Stimulated activated CD8-positive, alpha-beta memory T cell treated with anti-CD3 and anti-CD28 coated beads, Interleukin-4, amount 100 ng/mL, for 48 hours (primary cell): ENCODE measurements at regions not wholly inside any gene's neighbourhood (a gene's known extent, or its start where the extent isn't known, plus 50 kb on each side); places are given as distances from the start of the nearest gene placed in this dataset.
"Not testable (repeated sequence)": the region's sequence is repeated elsewhere in the genome, so short reads cannot be mapped to it uniquely, and the experiment has no call there.

Experiments used
- DNase-seq: peaks from one replicate; pipeline ENCODE4 v3.0.0-alpha.2; 2020

DNA sequence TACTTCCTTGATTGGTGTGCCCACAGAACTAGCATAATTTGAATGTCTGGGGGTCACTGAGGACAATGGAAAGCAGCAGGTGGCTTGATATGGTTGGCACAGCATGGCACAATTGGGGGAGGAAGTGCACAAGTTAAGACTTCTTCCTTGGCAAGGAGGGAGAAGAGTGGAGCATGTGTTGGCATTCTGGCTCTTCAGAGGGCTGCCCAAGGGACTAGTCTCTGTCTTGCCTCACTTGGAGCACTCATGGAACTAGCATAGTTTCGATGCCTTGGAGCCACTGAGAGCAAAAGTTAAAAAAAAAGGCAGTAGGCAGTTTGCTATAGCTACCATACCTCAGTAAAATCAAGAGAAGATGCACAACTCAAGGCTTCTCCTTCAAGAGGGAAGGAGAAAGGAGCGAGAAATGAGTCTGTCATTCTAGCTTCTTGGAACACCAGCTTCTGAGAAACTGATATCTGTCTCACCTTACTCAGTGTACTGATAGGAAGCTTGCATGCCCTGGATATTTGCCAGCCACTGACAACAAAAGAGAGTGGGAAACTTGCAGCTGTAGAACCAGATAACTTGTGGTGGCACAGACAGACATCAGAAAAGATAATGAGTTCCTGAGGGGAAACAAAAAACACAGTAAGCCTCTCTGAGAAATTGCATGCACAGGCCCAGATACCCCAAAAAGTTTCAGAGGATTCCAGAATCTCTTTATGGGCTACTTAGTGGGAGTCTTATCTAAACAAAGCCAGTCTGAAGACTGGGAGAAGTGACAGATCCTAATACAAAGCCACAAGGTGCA, 207.5 kb upstream of the SAMSN1 start:
- DNase-seq: no peak

DNA sequence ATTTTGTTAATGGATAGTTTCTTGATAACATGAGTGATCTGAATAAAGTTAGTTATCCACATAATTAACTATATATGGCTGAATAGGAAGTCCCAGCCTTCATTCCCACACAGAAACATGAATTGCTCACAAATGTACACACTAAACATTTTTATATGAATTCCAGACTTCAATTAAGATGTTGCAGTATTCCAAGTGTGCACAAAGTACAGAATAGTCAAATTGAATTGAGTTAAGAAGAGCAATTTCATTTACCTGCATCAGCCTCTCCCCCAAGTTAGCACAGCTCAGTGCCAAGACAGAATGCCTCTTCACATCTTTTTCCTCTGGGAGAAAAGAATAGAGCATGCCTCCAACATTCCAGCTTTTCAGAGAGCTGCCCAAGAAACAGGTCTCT, 207.0 kb upstream of the SAMSN1 start:
- DNase-seq: no peak

DNA sequence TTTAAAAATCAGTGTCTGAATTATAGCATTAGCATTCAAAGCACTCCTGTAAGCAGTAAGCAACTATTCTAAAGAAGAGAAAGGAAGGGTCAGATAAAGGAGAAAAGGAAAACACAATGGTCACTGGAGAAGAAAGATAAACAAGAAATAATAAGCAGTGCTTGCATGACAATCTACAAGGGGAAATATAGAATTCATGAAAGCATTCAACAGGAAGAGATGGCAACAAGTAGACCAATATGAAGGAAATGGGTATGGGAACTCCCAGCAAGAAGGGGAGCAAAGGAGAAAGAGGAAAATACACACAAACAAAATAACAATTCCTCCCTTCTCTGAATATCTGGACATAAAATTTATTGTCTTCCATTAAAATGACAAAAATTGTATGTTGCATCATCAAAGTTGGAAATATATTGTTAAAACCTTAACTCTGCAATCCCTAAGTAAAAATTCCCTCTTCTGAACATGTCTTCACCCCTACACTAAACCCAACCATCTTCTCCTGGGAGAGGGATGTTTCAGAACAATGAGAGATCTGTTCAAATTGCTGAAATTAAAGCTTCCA, 206.3 kb upstream of the SAMSN1 start:
- no peak for DNase-seq

DNA sequence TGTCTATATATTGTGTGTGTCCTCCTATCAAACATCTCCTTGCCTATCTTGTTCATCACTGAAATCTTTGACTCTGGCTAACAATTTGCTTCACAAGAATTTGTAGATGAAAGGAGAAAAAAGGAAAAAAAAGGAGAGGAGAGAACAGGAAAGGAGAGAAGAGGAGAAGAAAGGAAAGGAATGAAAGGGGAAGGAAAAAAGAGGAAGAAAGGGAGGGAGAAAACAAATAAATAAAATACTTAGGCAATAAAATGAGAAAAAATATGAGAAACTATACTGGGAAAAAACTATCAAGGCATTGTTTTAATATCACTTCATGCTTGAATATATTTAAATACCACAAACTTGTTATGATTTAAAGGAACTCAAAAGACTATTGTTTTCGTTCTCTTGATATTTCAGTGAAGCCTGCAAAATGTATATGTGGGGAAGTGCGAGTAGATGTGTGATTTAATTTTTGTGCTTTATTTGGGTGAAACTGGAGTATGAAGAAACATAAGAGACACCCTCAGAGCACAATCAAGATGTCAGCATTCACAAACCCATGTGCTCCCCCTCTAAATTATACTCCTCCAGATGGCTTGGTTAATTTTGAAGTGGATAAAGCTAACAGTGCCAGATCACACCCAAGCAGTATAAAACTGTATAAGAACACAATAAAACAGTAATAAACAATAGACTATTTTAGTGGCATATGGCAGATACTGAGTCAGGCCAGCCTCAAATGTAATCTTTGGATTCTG, 205.7 kb upstream of the SAMSN1 start:
- no peak for DNase-seq

DNA sequence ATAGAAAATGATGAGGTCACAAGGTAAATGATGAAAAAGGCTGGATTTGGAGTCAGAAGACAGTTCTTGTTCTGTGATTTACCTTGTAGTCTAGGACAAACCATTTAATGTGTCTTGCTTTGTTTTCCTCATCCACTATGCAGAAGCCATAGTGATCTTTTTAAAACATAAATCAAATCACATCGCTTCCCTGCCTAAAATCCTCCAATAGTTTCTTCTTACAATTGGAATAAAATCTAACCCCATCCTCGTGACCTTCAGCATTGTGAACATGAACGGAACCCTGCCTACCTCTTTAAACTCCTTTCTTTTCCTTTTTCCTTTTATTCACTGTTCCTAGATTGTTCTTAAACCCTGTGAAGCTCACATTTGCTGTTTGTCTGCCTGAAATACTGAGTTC, 204.9 kb upstream of the SAMSN1 start:
- DNase-seq: no peak

DNA sequence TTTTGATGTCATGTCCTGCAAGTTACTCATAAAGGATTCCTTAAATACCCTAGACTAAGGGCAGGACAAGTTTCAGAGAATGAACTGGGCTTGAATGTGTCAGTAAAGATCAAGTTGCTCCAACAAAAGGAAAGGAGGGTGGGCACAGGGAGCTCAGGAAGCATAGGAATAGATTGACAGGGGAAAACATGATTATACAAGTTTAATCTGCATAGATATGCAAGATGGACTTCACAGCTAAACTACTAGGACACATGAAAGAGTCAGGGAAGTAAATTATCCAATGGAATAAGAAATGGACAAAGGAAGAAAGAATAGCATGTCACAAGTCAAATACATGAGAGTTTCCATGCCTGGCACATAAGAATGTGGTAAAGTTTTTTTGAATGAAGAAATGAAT, 203.9 kb upstream of the SAMSN1 start:
- no peak for DNase-seq

DNA sequence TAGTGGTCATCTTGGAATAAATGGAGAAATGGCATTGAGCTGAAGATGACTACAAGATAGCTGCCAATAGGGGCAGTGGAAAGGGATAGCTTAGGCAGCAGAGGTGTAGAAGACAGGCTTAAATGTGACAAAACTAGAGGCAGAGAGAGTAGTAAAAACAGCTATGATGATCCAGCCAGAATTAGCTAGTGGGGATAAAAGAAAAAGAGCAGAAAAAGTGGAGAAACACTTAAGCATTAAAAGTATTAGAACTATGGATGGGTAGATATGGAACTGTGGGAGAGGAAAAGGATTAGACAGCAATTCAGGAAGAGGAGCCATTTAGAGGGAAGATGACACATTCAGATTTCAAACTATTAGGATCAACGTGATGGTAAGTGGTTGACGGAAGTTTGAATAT, 202.5 kb upstream of the SAMSN1 start:
- DNase-seq: no peak

DNA sequence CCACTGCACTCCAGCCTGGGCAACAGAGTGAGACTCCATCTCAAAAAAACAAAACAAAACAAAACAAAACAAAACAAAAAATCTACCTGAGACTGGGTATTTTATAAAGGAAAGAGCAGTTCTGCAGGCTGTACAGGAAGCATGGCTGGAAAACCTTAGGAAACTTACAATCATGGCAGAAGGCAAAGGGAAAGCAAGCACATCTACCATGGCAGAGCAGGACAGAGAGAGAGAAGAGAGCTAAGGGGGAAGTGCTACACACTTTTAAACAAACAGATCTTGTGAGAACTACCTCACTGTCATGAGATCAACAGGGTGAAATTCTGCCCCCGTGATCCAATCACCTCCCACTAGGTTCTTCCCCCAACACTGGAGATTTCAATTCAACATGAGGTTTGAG, 198.3 kb upstream of the SAMSN1 start:
- DNase-seq: no peak

DNA sequence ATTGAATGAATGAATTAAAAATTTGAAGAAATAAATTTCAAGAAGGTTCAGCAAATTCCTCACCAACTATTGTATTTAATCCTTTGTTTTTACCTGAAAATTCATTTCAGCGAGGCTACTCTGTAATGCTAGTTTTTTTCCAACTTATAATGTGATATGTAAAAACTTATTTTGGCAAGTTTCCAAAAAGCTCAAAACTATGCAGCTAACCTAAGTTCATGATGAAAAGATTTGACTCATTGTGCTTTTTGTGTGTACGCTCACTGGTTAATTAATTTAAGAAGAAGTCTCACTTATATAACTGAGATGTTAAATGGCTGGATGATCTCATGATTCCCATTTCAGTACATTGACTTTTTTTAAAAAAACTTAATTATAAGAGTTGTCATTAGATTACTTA, 196.0 kb upstream of the SAMSN1 start:
- no peak for DNase-seq

DNA sequence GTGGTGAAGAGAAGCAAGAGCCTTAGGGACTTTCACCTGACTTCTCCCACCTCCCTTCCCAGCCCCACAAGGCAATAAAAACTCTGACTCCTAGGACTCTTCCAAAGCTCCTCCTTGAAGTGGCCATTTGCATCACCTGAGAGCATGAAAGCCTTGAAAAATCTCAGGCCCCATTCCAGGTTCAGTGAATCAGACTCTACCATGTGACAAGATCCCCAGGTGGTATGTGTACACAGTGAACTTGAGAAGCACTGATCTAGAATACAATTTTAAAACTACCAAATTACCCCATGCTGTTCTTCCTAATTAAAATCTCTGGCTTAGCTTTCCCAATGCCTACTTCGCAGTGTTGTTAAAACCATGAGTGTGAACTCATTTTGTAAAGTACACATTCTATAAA, 195.1 kb upstream of the SAMSN1 start:
- DNase-seq: no peak

DNA sequence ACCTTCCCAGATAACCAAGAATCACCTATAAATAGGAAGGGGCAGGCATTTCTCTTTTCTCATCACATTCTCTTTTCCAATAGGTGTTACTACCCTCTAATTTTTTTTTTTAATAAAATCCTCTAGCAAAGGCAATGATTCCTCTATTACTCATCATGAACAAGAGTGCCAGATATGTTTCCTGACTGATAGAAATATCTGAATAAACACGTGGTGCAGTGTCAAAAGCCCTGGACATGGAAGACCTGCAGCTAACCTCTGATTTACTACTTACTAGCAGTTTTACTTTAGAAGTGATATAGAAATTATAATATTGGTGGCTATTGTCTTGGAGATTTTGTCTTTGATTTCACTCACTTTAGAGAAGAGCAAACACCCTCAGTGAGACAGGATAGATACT, 194.6 kb upstream of the SAMSN1 start:
- no peak for DNase-seq

DNA sequence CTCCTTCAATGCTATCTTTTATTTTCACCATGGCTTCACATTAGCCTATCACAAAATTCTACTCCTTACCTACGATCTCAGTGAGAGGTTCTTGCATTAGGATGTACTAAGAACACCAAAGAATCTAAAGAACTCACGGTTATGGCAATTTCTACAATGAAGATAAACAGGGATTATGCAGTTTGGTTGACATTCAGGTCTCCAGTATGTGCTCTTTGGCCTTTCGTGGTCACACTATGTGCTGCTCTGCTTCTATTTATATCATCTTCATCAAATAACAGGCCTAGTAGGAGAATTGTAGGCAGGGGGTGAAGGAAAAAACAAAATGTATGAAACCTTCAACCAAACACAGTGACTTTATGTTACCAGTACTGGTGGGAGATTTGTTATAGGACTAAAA, 194.0 kb upstream of the SAMSN1 start:
- DNase-seq: no peak

DNA sequence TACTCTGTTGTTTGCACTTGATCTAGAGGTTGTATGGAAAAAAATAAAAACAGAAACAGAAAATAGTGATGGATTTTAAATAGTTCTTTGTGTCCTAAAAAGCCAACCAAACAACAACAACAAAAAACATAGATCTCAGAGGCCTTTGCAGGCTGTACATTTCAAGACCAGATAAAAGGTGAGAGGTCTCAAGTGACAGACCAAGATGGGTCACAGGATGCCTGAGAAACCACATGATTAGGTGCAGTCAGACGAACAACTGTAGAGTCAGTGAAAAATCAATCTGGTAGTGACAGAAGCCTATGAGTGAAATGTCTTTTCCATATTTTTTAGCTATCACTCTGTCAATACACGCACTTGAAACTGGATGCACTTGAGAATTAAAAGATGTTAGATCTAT, 193.5 kb upstream of the SAMSN1 start:
- DNase-seq: no peak

DNA sequence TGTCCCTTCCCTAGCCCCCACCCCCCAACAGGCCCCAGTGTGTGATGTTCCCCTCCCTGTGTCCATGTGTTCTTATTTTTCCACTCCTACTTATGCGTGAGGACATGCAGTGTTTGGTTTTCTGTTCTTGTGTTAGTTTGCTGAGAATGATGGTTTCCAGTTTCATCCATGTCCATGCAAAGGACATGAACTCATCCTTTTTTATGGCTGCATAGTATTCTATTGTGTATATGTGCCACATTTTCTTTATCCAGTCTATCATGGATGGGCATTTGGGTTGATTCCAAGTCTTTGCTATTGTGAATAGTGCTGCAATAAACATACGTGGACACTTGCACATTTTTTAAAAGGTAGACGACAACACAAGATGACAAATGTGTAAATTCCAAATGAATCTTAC, 192.5 kb upstream of the SAMSN1 start:
- not testable (repeated sequence) for DNase-seq

DNA sequence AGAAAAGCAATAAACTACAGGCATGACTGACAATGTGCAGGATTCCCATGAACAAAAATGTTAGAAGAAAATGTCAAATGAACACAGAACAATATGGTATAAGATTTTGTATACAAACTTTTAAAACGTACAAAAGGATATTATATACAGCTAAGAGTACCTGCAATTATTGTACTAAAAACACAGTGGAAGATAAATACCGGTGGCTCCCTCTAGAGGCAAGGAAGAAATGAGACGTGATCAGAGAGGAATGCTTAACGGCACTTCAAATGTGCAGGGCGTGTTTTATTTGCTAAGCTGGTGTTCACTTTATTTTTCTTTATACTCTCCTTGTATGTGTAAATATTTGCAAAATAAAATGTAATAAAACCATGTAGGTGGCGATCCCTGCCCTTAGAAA, 191.8 kb upstream of the SAMSN1 start:
- DNase-seq: peak; percentile 33

DNA sequence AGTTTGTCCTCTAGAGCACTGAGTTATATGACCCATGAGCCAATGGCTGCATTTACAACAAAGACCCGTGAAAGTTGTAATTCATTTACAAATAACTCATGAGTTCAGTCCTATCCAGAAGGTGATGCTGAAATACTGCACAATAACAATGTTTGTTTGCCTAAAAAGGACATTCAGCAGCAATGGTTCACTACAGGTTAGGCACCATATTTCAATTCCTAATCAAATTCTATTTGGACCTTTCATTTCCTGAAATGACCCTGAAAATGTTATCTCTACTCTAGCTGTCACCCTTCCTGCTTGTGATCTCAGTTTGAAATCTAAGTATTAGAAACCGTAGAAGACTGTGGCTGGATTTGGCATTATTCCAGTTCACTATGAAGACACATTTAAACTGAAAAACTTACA, 191.2 kb upstream of the SAMSN1 start:
- no peak for DNase-seq

DNA sequence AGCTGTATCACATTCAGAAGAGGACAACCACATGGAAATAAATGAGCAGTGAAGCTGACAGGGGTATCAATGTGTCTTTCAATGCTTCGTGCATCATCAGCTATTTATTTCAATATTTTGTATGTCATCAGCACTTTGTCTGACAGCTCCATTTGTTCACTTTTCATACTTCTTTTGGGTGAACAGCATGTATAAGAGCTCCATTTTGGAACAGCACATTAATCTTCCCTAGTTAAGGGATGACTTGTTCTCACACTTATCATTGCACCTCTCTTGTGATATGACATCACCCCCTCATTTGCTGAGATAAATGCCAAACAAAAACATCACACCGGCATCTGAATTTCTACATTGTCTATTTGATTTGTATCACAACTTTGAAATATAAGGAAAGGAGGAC, 190.6 kb upstream of the SAMSN1 start:
- DNase-seq: no peak

DNA sequence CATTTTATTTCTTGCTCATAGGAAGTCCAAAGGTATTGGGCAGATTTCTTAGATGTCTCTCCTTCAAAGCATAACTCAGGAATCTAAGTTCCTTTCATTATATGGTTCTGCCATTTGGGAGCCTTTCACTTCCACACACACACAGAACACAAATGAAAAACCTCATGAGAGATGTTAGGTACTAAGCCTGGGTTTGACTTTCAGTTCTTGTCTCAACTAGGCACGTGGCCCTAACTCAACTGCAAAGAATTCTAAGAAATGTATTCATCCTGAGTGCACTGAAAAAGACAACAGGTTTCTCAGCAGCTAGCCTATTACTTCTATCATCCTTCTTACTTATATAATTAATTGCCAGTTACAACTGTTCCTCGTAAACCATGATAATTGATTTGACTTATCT, 190.0 kb upstream of the SAMSN1 start:
- DNase-seq: no peak

DNA sequence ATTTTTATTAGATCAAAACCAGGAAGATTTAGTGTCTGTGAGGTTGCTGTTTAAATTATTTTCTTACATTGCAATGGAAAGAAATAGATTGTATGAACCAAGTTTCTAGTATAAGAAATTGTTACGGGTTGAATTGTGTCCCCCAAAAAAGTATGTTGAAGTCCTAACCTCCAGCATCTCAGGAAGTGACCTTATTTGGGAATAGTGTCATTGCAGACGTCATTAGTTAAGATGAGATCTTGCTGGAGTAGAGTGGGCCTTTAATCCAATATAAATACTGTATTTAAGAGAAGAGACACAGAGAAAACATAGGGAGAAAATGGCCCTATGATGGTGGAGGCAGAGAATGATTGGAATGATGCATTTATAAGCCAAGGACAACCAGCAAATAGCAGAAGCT, 188.7 kb upstream of the SAMSN1 start:
- DNase-seq: no peak

DNA sequence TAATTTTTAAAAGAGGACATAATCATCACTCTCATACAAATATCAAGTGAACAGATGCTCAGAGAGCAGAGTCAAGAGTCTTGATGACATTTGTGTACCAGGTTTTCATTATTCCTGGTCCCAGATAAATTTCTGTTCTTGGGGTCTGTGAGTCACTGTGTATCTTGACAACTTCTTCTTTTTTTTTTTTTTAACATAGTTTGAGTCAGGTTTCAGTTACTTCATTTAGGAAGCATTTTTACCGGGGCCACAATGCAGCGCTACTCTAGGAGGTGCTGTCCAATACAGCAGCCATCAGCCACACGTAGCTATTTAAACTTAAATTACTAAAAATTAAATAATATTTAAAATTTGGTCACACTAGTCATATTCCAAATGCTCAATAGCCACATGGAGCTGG, 188.1 kb upstream of the SAMSN1 start:
- no peak for DNase-seq

DNA sequence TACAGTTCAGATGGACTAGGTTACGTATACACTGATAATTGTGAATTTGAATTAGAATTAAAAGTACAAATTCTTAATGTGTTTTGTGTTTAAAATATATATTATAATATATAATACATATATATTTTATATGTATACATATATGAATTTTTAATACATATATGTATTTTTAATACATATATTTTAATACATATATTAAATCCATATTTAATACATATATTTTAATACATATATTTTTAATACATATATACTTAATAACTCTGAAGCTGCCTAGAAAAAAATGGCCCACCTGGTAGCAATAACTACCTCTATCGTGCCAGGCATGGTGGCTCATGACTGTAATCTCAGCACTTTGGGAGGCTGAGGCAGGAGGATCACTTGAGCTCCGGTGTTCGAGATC, 179.1 kb upstream of the SAMSN1 start:
- DNase-seq: no peak

DNA sequence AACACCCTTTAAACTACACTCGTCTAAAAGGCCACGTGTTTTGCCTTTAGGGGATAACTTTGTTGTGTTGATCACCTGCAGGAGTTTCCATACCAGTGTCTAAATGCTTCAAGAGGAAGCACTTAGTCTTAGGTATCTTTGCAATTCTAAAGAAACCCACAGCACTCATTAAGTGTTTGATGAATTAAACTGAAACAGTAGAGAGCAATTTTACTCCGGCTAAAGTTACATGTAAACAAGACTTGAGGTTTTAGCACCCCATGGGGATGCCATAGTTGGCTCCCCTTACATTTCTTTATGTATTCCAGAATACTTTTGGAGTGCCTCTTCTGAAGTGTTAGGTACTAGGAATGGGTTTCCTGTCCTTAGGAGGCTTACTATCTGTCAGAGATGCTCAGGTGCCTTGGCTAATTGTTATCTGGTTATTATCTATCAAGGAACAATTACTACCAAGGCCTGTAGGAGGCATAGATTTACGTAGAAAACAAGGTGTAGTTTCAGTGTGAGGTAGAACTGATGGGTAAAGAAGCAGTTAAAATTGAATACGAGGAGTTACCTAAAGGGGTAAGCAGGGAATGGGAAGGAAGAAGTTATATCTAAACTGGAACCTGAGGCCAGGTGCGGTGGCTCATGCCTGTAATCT, 176.8 kb upstream of the SAMSN1 start:
- no peak for DNase-seq

DNA sequence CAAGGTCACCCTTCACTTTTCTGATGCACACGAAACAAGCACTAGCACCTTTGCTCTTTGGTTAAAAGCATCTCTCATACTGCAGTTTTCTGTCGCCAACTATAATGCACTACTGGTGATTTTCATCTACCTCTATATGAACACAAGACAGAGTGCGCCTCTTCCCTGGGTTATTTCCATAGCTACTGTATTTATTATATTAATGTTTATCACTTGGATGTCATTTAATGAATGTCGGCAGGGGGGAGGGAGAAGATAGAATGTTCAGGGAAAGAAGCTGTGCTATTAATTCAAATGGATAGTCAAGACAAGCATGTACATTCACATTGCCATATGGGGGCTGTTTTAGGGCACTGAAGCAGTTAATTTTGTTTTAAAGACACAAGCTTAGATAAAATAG, 174.1 kb upstream of the SAMSN1 start:
- no peak for DNase-seq

DNA sequence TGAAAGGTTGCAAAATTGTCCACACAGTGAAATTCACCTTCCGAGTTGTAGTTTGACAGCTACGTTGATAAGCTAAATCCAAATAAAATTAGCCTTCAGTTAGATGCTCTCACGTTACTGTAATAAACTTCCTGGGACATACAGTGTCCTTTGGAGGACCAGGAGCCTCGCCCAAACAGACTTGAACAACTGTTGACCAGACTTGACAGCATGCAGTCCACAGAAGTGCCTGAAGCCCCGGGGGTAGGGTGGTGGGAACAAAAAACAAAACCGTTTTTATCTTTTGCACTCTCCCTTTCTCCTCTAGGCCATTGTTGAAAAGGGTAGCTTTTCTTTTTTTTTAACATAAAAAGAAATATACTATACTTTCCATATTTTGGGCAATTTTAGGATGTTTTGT, 172.8 kb upstream of the SAMSN1 start:
- no peak for DNase-seq
